Duodenal mucosa (tissue), 2 donors: ENCODE measurements at regions not wholly inside any gene's neighbourhood (a gene's known extent, or its start where the extent isn't known, plus 50 kb on each side); places are given as distances from the start of the nearest gene placed in this dataset.

Experiments
- H3K27ac ChIP-seq: one replicate; pipeline ENCODE4 v1.7.0; 2013; ENCODE audit warnings: low read depth, low read length
- H3K27me3 ChIP-seq, 2 donors: one replicate each; pipeline ENCODE4 v1.7.0; 2013; ENCODE audit warnings: low read length in 2 of 2, control low read depth in 1 of 2; ENCODE audit not compliant: insufficient read depth in 2 of 2, control insufficient read depth in 1 of 2
- H3K36me3 ChIP-seq, 2 donors: one replicate each; pipeline ENCODE4 v1.7.0; 2013; ENCODE audit warnings: low read length in 2 of 2, control low read depth in 1 of 2; ENCODE audit not compliant: insufficient read depth in 2 of 2, control insufficient read depth in 1 of 2
- H3K4me1 ChIP-seq, 2 donors: one replicate each; pipeline ENCODE4 v1.7.0; 2013; ENCODE audit warnings: low read length in 2 of 2, control low read depth in 1 of 2; ENCODE audit not compliant: insufficient read depth in 2 of 2, control insufficient read depth in 1 of 2
- H3K4me3 ChIP-seq, 2 donors: one replicate each; pipeline ENCODE4 v1.7.0; 2013; ENCODE audit warnings: low read length in 2 of 2, low read depth in 1 of 2
- H3K9ac ChIP-seq, 2 donors: one replicate each; pipeline ENCODE4 v1.7.0; 2013; ENCODE audit warnings: low read length in 2 of 2, low read depth in 1 of 2
- H3K9me3 ChIP-seq, 2 donors: one replicate each; pipeline ENCODE4 v1.7.0; 2013; ENCODE audit warnings: low read length in 2 of 2, control low read depth in 1 of 2; ENCODE audit not compliant: control insufficient read depth in 1 of 2

GRCh38 chr10:3016016-3016415 lies 51.3 kb upstream of the PFKP start:
- Histone ChIP-seq H3K9me3 (peaks cover 0 to 3% of the 10 kb centered on the region in 2 donors), H3K27me3 (peaks cover 5 to 6% of the 10 kb centered on the region in 2 donors), H3K27ac (no peak overlapping the region), H3K36me3 (no peaks in the 10 kb centered on the region), H3K4me3 (no peak overlapping the region), H3K9ac (no peak overlapping the region), H3K4me1 (peaks cover 4 to 8% of the 10 kb centered on the region in 2 donors)

GRCh38 chr10:3014968-3015367 lies 52.4 kb upstream of the PFKP start:
- Histone ChIP-seq H3K36me3 (no peaks in the 10 kb centered on the region), H3K4me1 (peaks cover 4 to 8% of the 10 kb centered on the region in 2 donors), H3K4me3 (peak overlapping the region in 1 of 2 donors; percentile 42), H3K27ac (no peak overlapping the region), H3K27me3 (peaks cover 5 to 9% of the 10 kb centered on the region in 2 donors), H3K9ac (no peak overlapping the region), H3K9me3 (peaks cover 0 to 3% of the 10 kb centered on the region in 2 donors)

GRCh38 chr10:3012223-3012622 lies 55.1 kb upstream of the PFKP start:
- peaks cover 5 to 7% of the 10 kb centered on the region in 2 donors for H3K27me3 ChIP-seq

GRCh38 chr10:3010816-3011460 lies 56.4 kb upstream of the PFKP start:
- peaks cover 0 to 3% of the 10 kb centered on the region in 2 donors for H3K9me3 ChIP-seq
- H3K4me3 ChIP-seq: no peak overlapping the region
- no peak overlapping the region for H3K27ac ChIP-seq
- H3K4me1 ChIP-seq: peaks cover 8% of the 10 kb centered on the region in 2 donors
- no peaks in the 10 kb centered on the region for H3K36me3 ChIP-seq
- peaks cover 5 to 7% of the 10 kb centered on the region in 2 donors for H3K27me3 ChIP-seq
- H3K9ac ChIP-seq: no peak overlapping the region

More at GRCh38 chr10:3012223-3012622, 55.1 kb upstream of the PFKP start:
- H3K36me3 ChIP-seq: no peaks in the 10 kb centered on the region
- H3K4me3 ChIP-seq: no peak overlapping the region
- no peak overlapping the region for H3K9ac ChIP-seq
- peaks cover 8% of the 10 kb centered on the region in 2 donors for H3K4me1 ChIP-seq
- peaks cover 0 to 3% of the 10 kb centered on the region in 2 donors for H3K9me3 ChIP-seq
- no peak overlapping the region for H3K27ac ChIP-seq

GRCh38 chr10:3010334-3010733 lies 57.0 kb upstream of the PFKP start:
- Histone ChIP-seq H3K4me1 (peaks cover 8% of the 10 kb centered on the region in 2 donors), H3K4me3 (no peak overlapping the region), H3K9me3 (peaks cover 0 to 3% of the 10 kb centered on the region in 2 donors), H3K9ac (no peak overlapping the region), H3K27me3 (peaks cover 5 to 7% of the 10 kb centered on the region in 2 donors), H3K36me3 (no peaks in the 10 kb centered on the region), H3K27ac (no peak overlapping the region)

GRCh38 chr10:3009341-3009740 lies 58.0 kb upstream of the PFKP start:
- Histone ChIP-seq H3K9ac (no peak overlapping the region), H3K27me3 (peaks cover 5% of the 10 kb centered on the region in 2 donors), H3K4me1 (peaks cover 0 to 4% of the 10 kb centered on the region in 2 donors), H3K9me3 (peaks cover 0 to 3% of the 10 kb centered on the region in 2 donors), H3K36me3 (no peaks in the 10 kb centered on the region), H3K4me3 (no peak overlapping the region), H3K27ac (no peak overlapping the region)

- Histone ChIP-seq H3K4me1 (peaks cover 0 to 4% of the 10 kb centered on the region in 2 donors), H3K36me3 (no peaks in the 10 kb centered on the region), H3K27me3 (peaks cover 4 to 5% of the 10 kb centered on the region in 2 donors), H3K9ac (no peak overlapping the region), H3K9me3 (peaks cover 0 to 3% of the 10 kb centered on the region in 2 donors), H3K27ac (no peak overlapping the region), H3K4me3 (no peak overlapping the region)
Measured at GRCh38 chr10:3008518-3009195, 58.7 kb upstream of the PFKP start.

GRCh38 chr10:3006607-3007006 lies 60.7 kb upstream of the PFKP start:
- Histone ChIP-seq H3K4me3 (no peak overlapping the region), H3K4me1 (peaks cover 0 to 4% of the 10 kb centered on the region in 2 donors)

GRCh38 chr10:3006093-3006492 lies 61.3 kb upstream of the PFKP start:
- no peak overlapping the region for H3K4me3 ChIP-seq
- H3K27me3 ChIP-seq: peaks cover 0 to 5% of the 10 kb centered on the region in 2 donors
- no peak overlapping the region for H3K9ac ChIP-seq
- no peaks in the 10 kb centered on the region for H3K9me3 ChIP-seq
- H3K36me3 ChIP-seq: no peaks in the 10 kb centered on the region
- no peak overlapping the region for H3K27ac ChIP-seq
- H3K4me1 ChIP-seq: peaks cover 0 to 4% of the 10 kb centered on the region in 2 donors

More at GRCh38 chr10:3006607-3007006, 60.7 kb upstream of the PFKP start:
- Histone ChIP-seq H3K9me3 (no peaks in the 10 kb centered on the region), H3K36me3 (no peaks in the 10 kb centered on the region), H3K27me3 (peaks cover 0 to 5% of the 10 kb centered on the region in 2 donors), H3K9ac (no peak overlapping the region), H3K27ac (no peak overlapping the region)

GRCh38 chr10:3002304-3002703 lies 65.0 kb upstream of the PFKP start:
- H3K9me3 ChIP-seq: no peaks in the 10 kb centered on the region
- H3K9ac ChIP-seq: no peak overlapping the region
- H3K27me3 ChIP-seq: no peaks in the 10 kb centered on the region
- H3K4me1 ChIP-seq: no peaks in the 10 kb centered on the region
- H3K27ac ChIP-seq: no peak overlapping the region
- no peaks in the 10 kb centered on the region for H3K36me3 ChIP-seq
- H3K4me3 ChIP-seq: no peak overlapping the region
